ENCODE measurements at regions not wholly inside any gene's neighbourhood (a gene's known extent, or its start where the extent isn't known, plus 50 kb on each side); places are given as distances from the start of the nearest gene placed in this dataset.

GRCh38 chr10:52420656-52421055 is 106.6 kb downstream of the DKK1 start:
- DNase-seq (no peak), ATAC-seq (no peak)
- Mint-ChIP-seq H3K36me3 (no peaks in the 10 kb centered on the region), H3K9me3 (no peaks in the 10 kb centered on the region), H3K4me1 (no peaks in the 10 kb centered on the region), H3K27me3 (ENCODE audit: low read depth in 2 of 2) (peaks cover 0 to 9% of the 10 kb centered on the region in 2 donors), H3K4me3 (no peak overlapping the region), H3K27ac (no peak overlapping the region)
- H3K9me3 ChIP-seq (ENCODE audit: control insufficient read depth, insufficient read depth, low read length), result no peaks in the 10 kb centered on the region
- H3K4me3 ChIP-seq (ENCODE audit: low read length), result no peak overlapping the region
- H3K4me1 ChIP-seq (ENCODE audit: control insufficient read depth, insufficient read depth, low read length), result no peaks in the 10 kb centered on the region
- H3K36me3 ChIP-seq (ENCODE audit: control insufficient read depth, insufficient read depth, low read length), result no peaks in the 10 kb centered on the region
- 86% methylated on average over 4 of the region's 4 CpGs for WGBS (ENCODE audit: insufficient coverage)
- no peak overlapping the region for H3K27ac ChIP-seq (ENCODE audit: low read length)
- intact Hi-C loops (cut with micrococcal nuclease), result no loop called here
- TF ChIP-seq, protein P1, sequence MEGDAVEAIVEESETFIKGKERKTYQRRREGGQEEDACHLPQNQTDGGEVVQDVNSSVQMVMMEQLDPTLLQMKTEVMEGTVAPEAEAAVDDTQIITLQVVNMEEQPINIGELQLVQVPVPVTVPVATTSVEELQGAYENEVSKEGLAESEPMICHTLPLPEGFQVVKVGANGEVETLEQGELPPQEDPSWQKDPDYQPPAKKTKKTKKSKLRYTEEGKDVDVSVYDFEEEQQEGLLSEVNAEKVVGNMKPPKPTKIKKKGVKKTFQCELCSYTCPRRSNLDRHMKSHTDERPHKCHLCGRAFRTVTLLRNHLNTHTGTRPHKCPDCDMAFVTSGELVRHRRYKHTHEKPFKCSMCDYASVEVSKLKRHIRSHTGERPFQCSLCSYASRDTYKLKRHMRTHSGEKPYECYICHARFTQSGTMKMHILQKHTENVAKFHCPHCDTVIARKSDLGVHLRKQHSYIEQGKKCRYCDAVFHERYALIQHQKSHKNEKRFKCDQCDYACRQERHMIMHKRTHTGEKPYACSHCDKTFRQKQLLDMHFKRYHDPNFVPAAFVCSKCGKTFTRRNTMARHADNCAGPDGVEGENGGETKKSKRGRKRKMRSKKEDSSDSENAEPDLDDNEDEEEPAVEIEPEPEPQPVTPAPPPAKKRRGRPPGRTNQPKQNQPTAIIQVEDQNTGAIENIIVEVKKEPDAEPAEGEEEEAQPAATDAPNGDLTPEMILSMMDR (IDR thresholded peaks at IDR 0.05), result no peak
- H3K27me3 ChIP-seq (ENCODE audit: control insufficient read depth, insufficient read depth, low read length), result no peaks in the 10 kb centered on the region

GRCh38 chr10:52423369-52423768 is 109.3 kb downstream of the DKK1 start:
- TF ChIP-seq, protein P1 (IDR thresholded peaks at IDR 0.05), result no peak
- Mint-ChIP-seq H3K27me3 (ENCODE audit: low read depth in 2 of 2) (peaks cover 0 to 9% of the 10 kb centered on the region in 2 donors), H3K27ac (no peak overlapping the region), H3K36me3 (no peaks in the 10 kb centered on the region), H3K4me1 (no peaks in the 10 kb centered on the region), H3K9me3 (peaks cover 0 to 2% of the 10 kb centered on the region in 2 donors), H3K4me3 (no peak overlapping the region)
- Histone ChIP-seq H3K9me3 (ENCODE audit: control insufficient read depth, insufficient read depth, low read length) (no peaks in the 10 kb centered on the region), H3K4me1 (ENCODE audit: control insufficient read depth, insufficient read depth, low read length) (no peaks in the 10 kb centered on the region), H3K27me3 (ENCODE audit: control insufficient read depth, insufficient read depth, low read length) (no peaks in the 10 kb centered on the region), H3K36me3 (ENCODE audit: control insufficient read depth, insufficient read depth, low read length) (no peaks in the 10 kb centered on the region), H3K4me3 (ENCODE audit: low read length) (no peak overlapping the region), H3K27ac (ENCODE audit: low read length) (no peak overlapping the region)
- 92% methylated on average over 4 of the region's 4 CpGs for WGBS (ENCODE audit: insufficient coverage)
- DNase-seq (no peak), ATAC-seq (no peak)
- intact Hi-C loops (cut with micrococcal nuclease), result no loop called here

DNA sequence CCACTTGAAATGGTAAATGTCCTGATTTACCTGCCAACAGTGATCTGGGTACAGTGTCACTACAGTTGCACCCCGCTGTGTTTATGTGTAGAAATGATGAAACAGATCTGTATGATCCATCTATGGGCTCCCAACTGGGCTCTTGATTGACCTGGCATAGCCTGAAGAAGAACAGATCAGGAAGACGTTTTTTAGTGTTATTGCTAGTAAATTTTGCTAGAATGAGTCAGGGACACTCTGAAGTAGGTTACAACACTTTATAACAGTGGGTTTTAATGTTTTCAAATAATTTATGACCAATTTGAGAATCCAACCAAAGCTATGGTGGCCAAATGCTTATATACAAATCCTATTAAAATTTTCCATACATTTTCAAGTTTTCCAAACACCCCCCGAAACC is 110.3 kb downstream of the DKK1 start:
- Mint-ChIP-seq H3K36me3 (no peaks in the 10 kb centered on the region), H3K27me3 (ENCODE audit: low read depth in 2 of 2) (peaks cover 0 to 9% of the 10 kb centered on the region in 2 donors), H3K4me1 (no peaks in the 10 kb centered on the region), H3K4me3 (no peak overlapping the region), H3K9me3 (peaks cover 0 to 3% of the 10 kb centered on the region in 2 donors), H3K27ac (no peak overlapping the region)
- H3K4me3 ChIP-seq (ENCODE audit: low read length), result no peak overlapping the region
- H3K4me1 ChIP-seq (ENCODE audit: control insufficient read depth, insufficient read depth, low read length), result no peaks in the 10 kb centered on the region
- H3K9me3 ChIP-seq (ENCODE audit: control insufficient read depth, insufficient read depth, low read length), result no peaks in the 10 kb centered on the region
- TF ChIP-seq, protein P1 (IDR thresholded peaks at IDR 0.05), result no peak
- no peak for ATAC-seq
- no peaks in the 10 kb centered on the region for H3K36me3 ChIP-seq (ENCODE audit: control insufficient read depth, insufficient read depth, low read length)
- intact Hi-C loops (cut with micrococcal nuclease), result no loop called here
- WGBS (ENCODE audit: insufficient coverage), result 83% methylated on average over 2 of the region's 3 CpGs
- no peaks in the 10 kb centered on the region for H3K27me3 ChIP-seq (ENCODE audit: control insufficient read depth, insufficient read depth, low read length)
- H3K27ac ChIP-seq (ENCODE audit: low read length), result no peak overlapping the region
- DNase-seq, result no peak

DNA sequence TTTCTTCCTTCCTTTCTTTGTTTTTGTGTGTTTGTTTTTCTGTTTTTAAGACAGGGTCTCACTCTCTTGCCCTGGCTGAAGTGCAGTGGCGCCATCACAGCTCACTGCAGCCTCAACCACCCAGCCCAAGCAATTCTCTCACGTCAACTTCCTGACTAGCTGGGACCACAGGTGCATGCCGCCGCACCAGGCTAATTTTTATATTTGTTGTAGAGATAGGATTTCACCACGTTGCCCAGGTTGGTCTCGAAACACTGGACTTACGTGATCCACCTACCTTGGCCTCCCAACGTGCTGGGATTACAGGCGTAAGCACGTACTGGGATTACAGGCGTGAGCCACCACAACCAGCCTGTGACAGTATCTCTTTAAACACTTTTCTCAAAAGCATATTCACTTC is 120.7 kb downstream of the DKK1 start:
- intact Hi-C loops (cut with micrococcal nuclease), result no loop called here
- Histone ChIP-seq H3K36me3 (ENCODE audit: control insufficient read depth, insufficient read depth, low read length) (no peaks in the 10 kb centered on the region), H3K4me3 (ENCODE audit: low read length) (no peak overlapping the region), H3K27me3 (ENCODE audit: control insufficient read depth, insufficient read depth, low read length) (no peaks in the 10 kb centered on the region), H3K9me3 (ENCODE audit: control insufficient read depth, insufficient read depth, low read length) (peaks cover 3% of the 10 kb centered on the region), H3K27ac (ENCODE audit: low read length) (no peak overlapping the region), H3K4me1 (ENCODE audit: control insufficient read depth, insufficient read depth, low read length) (peaks cover 8% of the 10 kb centered on the region)
- no peaks in the 10 kb centered on the region for H3K27me3 Mint-ChIP-seq (ENCODE audit: low read depth in 2 of 2)
- no peak overlapping the region for H3K27ac Mint-ChIP-seq
- WGBS (ENCODE audit: insufficient coverage), result 86% methylated on average over 10 of the region's 11 CpGs
- ATAC-seq (no peak), DNase-seq (no peak)
- no peak overlapping the region for H3K4me3 Mint-ChIP-seq
- H3K36me3 Mint-ChIP-seq, result no peaks in the 10 kb centered on the region
- TF ChIP-seq, protein P1 (IDR thresholded peaks at IDR 0.05), result no peak
- H3K9me3 Mint-ChIP-seq, result peaks cover 0 to 2% of the 10 kb centered on the region in 2 donors
- H3K4me1 Mint-ChIP-seq, result peaks cover 9 to 15% of the 10 kb centered on the region in 2 donors

All from natural killer cell (primary cell).